ENCODE measurements at regions not wholly inside any gene's neighbourhood (a gene's known extent, or its start where the extent isn't known, plus 50 kb on each side); places are given as distances from the start of the nearest gene placed in this dataset.
"Not testable (repeated sequence)": the region's sequence is repeated elsewhere in the genome, so short reads cannot be mapped to it uniquely, and the experiment has no call there.

DNA sequence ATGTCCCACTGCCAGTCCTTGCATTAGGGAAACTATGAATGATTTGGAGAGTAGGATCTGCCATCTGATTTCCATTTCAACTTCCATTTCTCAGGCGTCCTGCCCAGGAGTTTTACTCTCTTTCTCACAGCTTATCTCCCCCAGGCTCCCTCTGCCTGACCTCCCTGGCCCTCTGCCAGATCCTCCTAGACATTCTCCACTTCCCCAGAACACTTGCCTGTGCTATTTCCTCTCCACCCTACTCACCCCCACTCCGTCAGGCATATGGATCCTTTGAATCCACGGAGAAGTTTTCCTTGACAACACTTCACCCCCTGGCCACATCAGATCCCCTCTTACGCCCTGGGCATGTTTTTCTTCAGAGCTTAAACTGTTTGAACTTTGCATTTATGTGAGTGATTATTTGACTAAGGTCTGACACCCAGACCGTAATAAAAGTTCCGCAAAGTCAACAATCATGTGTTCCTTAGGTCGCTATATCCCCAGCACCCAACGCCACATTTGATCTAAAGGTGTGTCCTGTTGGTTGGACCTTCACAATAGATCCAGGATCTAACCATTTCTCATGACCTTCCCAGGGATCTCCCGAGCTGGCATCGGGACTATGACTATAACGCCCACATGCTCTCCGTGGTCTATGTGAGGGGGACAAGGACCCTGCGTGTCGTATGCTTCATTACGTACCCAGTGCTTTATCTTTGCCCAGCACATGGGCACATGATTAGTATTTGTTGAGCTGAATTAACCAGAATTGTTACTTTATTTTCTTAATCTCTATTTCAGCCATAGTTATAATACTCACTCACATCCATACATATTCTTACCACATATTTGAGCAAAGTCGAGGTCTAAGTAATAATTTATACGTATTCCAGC, 255.8 kb upstream of the FOXN3 start:
- Histone ChIP-seq H3K4me1 (no peaks in the 10 kb centered on the region), H3K4me3 (no peak overlapping the region), H3K36me3 (ENCODE audit: insufficient read depth in 1 of 2, low read depth in 1 of 2) (no peaks in the 10 kb centered on the region), H3K9me3 (no peaks in the 10 kb centered on the region), H3K27me3 (ENCODE audit: insufficient read depth in 3 of 3, low read length in 2 of 3) (no peaks in the 10 kb centered on the region), H3K27ac (no peak overlapping the region)
- whole genome bisulfite sequencing, 3 donors, result 85 to 88% (median 85%) methylated on average over 17 of the region's 17 CpGs
- DNase-seq (no peak), ATAC-seq (no peak)
- intact Hi-C loops (cut with DNase I), result no loop called here
- no peak for TF ChIP-seq CTCF (IDR thresholded peaks at IDR 0.05)

GRCh38 chr14:89669193-89669592, 252.2 kb upstream of the FOXN3 start:
- Histone ChIP-seq H3K4me1 (no peaks in the 10 kb centered on the region), H3K36me3 (ENCODE audit: insufficient read depth in 1 of 2, low read depth in 1 of 2) (no peaks in the 10 kb centered on the region), H3K4me3 (no peak overlapping the region), H3K27ac (no peak overlapping the region), H3K27me3 (ENCODE audit: insufficient read depth in 3 of 3, low read length in 2 of 3) (no peaks in the 10 kb centered on the region), H3K9me3 (no peaks in the 10 kb centered on the region)
- no peak for TF ChIP-seq CTCF (IDR thresholded peaks at IDR 0.05)
- ATAC-seq, result no peak
- intact Hi-C loops (cut with DNase I), result no loop called here
- no peak for DNase-seq
- 88 to 94% (median 93%) methylated on average over 11 of the region's 11 CpGs for WGBS, 3 donors

- H3K27ac ChIP-seq, result no peak overlapping the region
- 55 to 57% (median 57%) methylated on average over 7 of the region's 7 CpGs for WGBS, 3 donors
- H3K27me3 ChIP-seq (ENCODE audit: insufficient read depth in 3 of 3, low read length in 2 of 3), result no peaks in the 10 kb centered on the region
- H3K36me3 ChIP-seq (ENCODE audit: insufficient read depth in 1 of 2, low read depth in 1 of 2), result no peaks in the 10 kb centered on the region
- no peak for DNase-seq
- no peak for ATAC-seq
- H3K9me3 ChIP-seq, result no peaks in the 10 kb centered on the region
- H3K4me1 ChIP-seq, result no peaks in the 10 kb centered on the region
- no peak overlapping the region for H3K4me3 ChIP-seq
- intact Hi-C loops (cut with DNase I), result no loop called here
- TF ChIP-seq CTCF (IDR thresholded peaks at IDR 0.05), result no peak
Measured at GRCh38 chr14:89667983-89668382, 250.9 kb upstream of the FOXN3 start.

DNA sequence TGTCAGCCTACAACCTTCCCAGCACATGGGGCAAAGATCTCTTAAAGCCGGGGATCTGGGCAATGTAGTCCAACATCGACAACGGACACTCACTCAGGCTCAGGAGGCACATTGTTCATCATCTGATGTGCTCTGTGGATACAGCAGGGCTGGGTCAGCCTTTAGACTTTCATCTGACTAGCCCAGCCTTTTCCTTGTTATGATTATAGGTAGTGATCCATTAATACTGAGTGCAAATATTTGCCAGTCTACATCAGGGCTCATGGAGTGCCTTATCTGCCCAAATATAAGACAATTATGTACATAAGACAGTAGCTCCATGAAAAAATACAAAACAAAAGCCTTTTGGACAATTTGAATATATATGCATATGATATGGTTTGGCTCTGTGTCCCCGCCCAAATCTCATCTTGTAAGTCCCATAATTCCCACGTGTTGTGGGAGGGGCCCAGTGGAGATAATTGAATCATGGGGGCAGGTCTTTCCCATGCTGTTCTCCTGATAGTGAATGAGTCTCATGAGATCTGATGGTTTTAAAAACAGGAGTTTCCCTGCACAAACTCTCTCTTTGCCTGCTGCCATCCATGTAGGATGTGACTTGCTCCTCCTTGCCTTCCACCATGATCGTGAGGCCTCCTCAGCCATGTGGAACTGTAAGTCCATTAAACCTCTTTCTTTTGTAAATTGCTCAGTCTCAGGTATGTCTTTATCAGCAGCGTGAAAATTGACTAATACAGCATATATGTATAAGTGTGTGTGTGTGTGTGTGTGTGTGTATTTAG, 248.5 kb upstream of the FOXN3 start:
- H3K4me1 ChIP-seq; H3K27ac ChIP-seq; H3K4me3 ChIP-seq; DNase-seq; H3K36me3 ChIP-seq (ENCODE audit: insufficient read depth in 1 of 2, low read depth in 1 of 2); intact Hi-C loops (cut with DNase I); H3K27me3 ChIP-seq (ENCODE audit: insufficient read depth in 3 of 3, low read length in 2 of 3); ATAC-seq; H3K9me3 ChIP-seq: not testable (repeated sequence)
- WGBS, 3 donors, result 87 to 95% (median 91%) methylated on average over 7 of the region's 7 CpGs

- H3K27ac ChIP-seq, result no peak overlapping the region
- ATAC-seq (no peak), DNase-seq (no peak)
- H3K9me3 ChIP-seq, result no peaks in the 10 kb centered on the region
- WGBS, 3 donors, result 86 to 88% (median 87%) methylated on average over 4 of the region's 4 CpGs
- H3K36me3 ChIP-seq (ENCODE audit: insufficient read depth in 1 of 2, low read depth in 1 of 2), result no peaks in the 10 kb centered on the region
- H3K4me1 ChIP-seq, result peaks cover 22% of the 10 kb centered on the region
- no peak for TF ChIP-seq CTCF (IDR thresholded peaks at IDR 0.05)
- H3K4me3 ChIP-seq, result no peak overlapping the region
- H3K27me3 ChIP-seq (ENCODE audit: insufficient read depth in 3 of 3, low read length in 2 of 3), result no peaks in the 10 kb centered on the region
- intact Hi-C loops (cut with DNase I), result no loop called here
Measured at GRCh38 chr14:89661392-89661791, 244.4 kb upstream of the FOXN3 start.

GRCh38 chr14:89660625-89661233, 243.7 kb upstream of the FOXN3 start:
- H3K9me3 ChIP-seq; H3K27me3 ChIP-seq (ENCODE audit: insufficient read depth in 3 of 3, low read length in 2 of 3); DNase-seq; H3K36me3 ChIP-seq (ENCODE audit: insufficient read depth in 1 of 2, low read depth in 1 of 2); intact Hi-C loops (cut with DNase I): not testable (repeated sequence)
- ATAC-seq, result peak in 1 of 4 donors; percentile 17
- peak overlapping the region; percentile 49 for H3K4me3 ChIP-seq
- H3K27ac ChIP-seq, result peak overlapping the region; percentile 80
- H3K4me1 ChIP-seq, result peaks cover 22% of the 10 kb centered on the region
- WGBS, 3 donors, result 85 to 97% (median 89%) methylated on average over 6 of the region's 6 CpGs

Data from psoas muscle (tissue), 7 donors.